ENCODE measurements at regions not wholly inside any gene's neighbourhood (a gene's known extent, or its start where the extent isn't known, plus 50 kb on each side); places are given as distances from the start of the nearest gene placed in this dataset.
A peak's percentile ranks its signal among the peaks of the same experiment; 100 is the strongest.

DNA sequence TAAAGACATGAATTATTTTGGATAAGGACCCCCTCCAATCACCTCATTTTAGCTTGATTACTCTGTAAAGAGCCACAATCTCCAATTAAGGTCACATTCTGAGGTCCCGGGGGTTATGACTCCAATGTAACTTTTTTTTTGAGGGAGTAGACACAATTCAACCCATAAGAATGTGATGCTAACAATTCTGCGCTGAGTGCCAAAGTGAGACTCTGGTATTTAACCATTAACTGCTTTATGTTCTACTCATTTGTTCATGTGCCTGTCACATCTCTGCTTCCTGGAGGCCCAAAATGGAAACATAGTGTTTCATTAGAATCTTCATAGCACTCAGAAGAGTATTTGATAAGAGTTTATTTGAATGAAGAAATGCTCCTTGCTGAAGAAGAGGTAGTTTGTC lies 234.8 kb downstream of the CPE start:
- no peaks in the 10 kb centered on the region for H3K36me3 Mint-ChIP-seq (ENCODE audit: low read depth)
- TF ChIP-seq CTCF (IDR thresholded peaks at IDR 0.05; ENCODE audit: unreplicated experiment in 3 of 3) = no peak
- no peak overlapping the region for H3K4me3 Mint-ChIP-seq
- peaks cover 23% of the 10 kb centered on the region for H3K9me3 Mint-ChIP-seq
- peaks cover 5% of the 10 kb centered on the region for H3K27me3 Mint-ChIP-seq (ENCODE audit: low read depth)
- peaks cover 24% of the 10 kb centered on the region for H3K4me1 Mint-ChIP-seq
- H3K27ac Mint-ChIP-seq = peak overlapping the region in 1 of 3 experiments; percentile 74

GRCh38 chr4:165620913-165621312 lies 242.1 kb downstream of the CPE start:
- H3K4me3 Mint-ChIP-seq = no peak overlapping the region
- H3K27ac Mint-ChIP-seq = no peak overlapping the region
- H3K9me3 Mint-ChIP-seq = peaks cover 30% of the 10 kb centered on the region
- H3K4me1 Mint-ChIP-seq = peaks cover 6% of the 10 kb centered on the region
- H3K36me3 Mint-ChIP-seq (ENCODE audit: low read depth) = no peaks in the 10 kb centered on the region
- TF ChIP-seq CTCF (IDR thresholded peaks at IDR 0.05; ENCODE audit: unreplicated experiment in 3 of 3) = no peak
- H3K27me3 Mint-ChIP-seq (ENCODE audit: low read depth) = no peaks in the 10 kb centered on the region

DNA sequence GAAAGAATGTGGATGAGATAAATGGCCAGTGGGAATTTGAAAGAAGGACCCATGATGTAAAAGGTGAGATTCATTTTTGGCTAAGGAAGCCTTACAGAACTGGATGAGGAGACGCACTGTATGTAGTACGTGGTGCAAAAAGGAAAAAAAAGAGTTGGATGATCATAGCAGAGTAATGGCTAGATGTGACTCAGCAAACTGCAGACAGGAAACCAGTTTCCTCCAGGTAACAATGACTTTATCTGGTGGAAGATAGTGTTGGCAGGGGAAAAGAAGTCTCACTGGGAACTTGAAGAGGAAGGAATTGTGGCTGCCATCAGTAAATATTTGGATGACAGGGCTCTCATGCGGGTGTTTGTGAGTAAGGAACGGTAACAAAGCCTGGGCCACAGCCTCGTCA lies 243.2 kb downstream of the CPE start:
- Mint-ChIP-seq H3K4me1 (peaks cover 13% of the 10 kb centered on the region), H3K27ac (no peak overlapping the region), H3K9me3 (peaks cover 27% of the 10 kb centered on the region), H3K27me3 (ENCODE audit: low read depth) (no peaks in the 10 kb centered on the region), H3K36me3 (ENCODE audit: low read depth) (no peaks in the 10 kb centered on the region), H3K4me3 (no peak overlapping the region)
- TF ChIP-seq CTCF (IDR thresholded peaks at IDR 0.05; ENCODE audit: unreplicated experiment in 3 of 3) = no peak

DNA sequence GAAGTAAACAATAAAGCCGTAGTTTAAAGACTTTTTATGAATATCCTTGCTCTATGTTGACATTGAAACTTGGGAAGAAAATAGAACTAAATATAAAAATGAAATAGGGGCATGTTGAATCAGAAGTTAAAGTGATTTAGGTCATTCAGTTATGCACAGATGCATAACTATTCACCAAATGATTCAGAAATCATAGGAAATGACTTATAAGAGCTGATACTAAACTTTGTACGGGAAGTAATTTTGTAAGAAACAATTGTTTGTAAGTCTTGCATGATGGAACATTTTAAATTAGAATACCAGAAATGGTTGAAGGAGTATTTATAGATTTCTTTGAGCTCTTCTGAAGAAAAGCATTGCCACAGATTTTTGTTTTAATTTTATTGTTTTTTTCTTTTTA lies 246.5 kb downstream of the CPE start:
- Mint-ChIP-seq H3K36me3 (ENCODE audit: low read depth) (no peaks in the 10 kb centered on the region), H3K4me1 (peaks cover 13% of the 10 kb centered on the region), H3K4me3 (no peak overlapping the region), H3K27ac (no peak overlapping the region), H3K27me3 (ENCODE audit: low read depth) (no peaks in the 10 kb centered on the region), H3K9me3 (no peaks in the 10 kb centered on the region)
- no peak for TF ChIP-seq CTCF (IDR thresholded peaks at IDR 0.05; ENCODE audit: unreplicated experiment in 3 of 3)

GRCh38 chr4:165626316-165626715 lies 246.7 kb upstream of the TLL1 start:
- no peak overlapping the region for H3K4me3 Mint-ChIP-seq

More at GRCh38 chr4:165626316-165626715, 246.7 kb upstream of the TLL1 start:
- no peaks in the 10 kb centered on the region for H3K36me3 Mint-ChIP-seq (ENCODE audit: low read depth)
- no peak for TF ChIP-seq CTCF (IDR thresholded peaks at IDR 0.05; ENCODE audit: unreplicated experiment in 3 of 3)
- H3K4me1 Mint-ChIP-seq = peaks cover 12% of the 10 kb centered on the region
- H3K9me3 Mint-ChIP-seq = no peaks in the 10 kb centered on the region
- H3K27ac Mint-ChIP-seq = no peak overlapping the region
- no peaks in the 10 kb centered on the region for H3K27me3 Mint-ChIP-seq (ENCODE audit: low read depth)
